Fibroblast of skin of left quadriceps (primary cell): ENCODE measurements at regions not wholly inside any gene's neighbourhood (a gene's known extent, or its start where the extent isn't known, plus 50 kb on each side); places are given as distances from the start of the nearest gene placed in this dataset.

Source experiments
- DNase-seq, 2 experiments: peaks; one replicate each; pipeline ENCODE4 v3.0.0-alpha.2; 2013; ENCODE audit warnings: low read depth in 2 of 2

DNA sequence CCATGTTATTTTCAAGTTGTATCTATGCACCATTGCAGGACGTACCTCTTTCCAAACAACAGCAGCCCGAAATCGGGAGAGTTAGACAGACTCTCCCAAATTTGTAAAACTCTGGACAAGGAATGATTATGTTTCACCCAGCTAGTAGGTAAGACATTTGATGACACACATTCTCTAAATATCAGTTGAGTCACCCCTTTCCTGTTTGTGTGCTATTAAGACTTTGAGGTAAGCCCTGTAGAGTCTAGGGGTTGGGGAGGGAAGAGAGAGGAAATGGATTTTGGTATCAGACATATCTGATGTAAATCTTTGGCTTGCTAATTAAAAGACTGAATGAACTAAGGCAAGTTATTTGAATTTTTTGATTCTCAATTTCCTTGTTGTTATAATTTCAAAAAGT lies 999.0 kb downstream of the TUSC7 start:
- DNase-seq: no peak

DNA sequence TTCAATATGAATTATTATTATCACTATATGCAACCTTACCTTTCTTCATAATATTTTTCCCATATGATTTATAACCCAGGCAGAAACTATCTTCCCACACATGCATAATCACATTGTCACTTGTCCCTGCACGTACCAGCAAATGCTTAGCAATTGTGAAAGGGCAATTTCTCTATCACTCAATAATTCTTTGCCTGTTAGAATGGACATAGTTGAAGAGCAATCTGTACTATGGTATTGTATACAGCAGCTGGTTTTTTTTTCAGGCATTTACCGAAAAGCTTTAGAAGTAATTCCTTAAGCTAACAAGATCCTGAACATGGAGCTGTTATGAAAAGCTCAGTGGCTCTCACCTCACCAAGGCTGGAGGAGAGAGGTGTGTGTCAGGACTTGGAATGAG lies 999.5 kb downstream of the TUSC7 start:
- DNase-seq: no peak

GRCh38 chr3:117710501-117710900 lies 1000.9 kb downstream of the TUSC7 start:
- no peak for DNase-seq

DNA sequence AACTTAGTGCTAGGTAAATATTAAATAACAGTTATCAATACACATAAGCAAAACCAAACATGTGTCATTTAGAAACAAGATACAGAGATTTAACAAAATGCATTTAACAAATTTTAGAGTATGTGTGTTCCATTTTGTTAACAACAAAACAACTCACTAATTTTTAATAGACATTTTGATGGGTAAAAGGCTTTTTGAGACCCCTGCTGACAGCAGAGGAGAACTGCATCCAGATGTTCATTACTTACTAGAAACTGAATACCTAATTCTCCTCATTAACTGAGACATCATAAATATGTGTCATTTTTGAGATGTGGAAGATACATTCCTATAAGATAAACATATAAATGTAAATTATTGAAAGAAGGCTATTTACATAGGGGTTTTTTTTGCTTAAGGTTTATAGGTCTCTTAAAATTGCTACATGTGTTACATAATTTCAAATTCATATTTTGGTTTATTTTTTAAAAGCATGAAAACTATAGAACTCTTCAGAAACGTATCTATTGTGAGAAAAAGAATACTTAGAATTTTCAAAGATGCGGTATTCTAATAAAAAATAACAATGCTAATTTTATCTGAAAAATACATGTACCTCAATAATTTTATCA lies 1009.8 kb downstream of the TUSC7 start:
- no peak for DNase-seq

DNA sequence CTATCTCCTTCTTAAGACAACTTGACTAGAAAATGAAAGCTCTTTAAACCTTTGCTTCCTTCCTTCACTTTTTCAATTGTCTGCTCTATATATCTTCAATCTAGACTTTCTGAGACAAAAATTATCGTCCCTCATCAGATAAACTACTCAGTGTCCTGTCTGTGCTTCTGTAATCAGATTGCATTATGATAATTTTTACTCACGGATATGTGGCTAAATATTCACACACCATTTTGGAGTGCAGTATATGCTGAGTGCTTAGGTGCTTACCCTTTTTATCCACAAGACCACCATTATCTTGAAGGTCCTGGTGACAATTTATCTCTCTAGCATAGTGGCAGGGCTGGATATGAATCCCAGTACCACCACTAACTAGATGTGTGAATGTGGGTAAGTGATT lies 1012.3 kb downstream of the TUSC7 start:
- no peak for DNase-seq

- no peak for DNase-seq
These were observed 1013.3 kb downstream of the TUSC7 start for GRCh38 chr3:117722856-117723255.

GRCh38 chr3:117723825-117724224 lies 1014.2 kb downstream of the TUSC7 start:
- DNase-seq: no peak

DNA sequence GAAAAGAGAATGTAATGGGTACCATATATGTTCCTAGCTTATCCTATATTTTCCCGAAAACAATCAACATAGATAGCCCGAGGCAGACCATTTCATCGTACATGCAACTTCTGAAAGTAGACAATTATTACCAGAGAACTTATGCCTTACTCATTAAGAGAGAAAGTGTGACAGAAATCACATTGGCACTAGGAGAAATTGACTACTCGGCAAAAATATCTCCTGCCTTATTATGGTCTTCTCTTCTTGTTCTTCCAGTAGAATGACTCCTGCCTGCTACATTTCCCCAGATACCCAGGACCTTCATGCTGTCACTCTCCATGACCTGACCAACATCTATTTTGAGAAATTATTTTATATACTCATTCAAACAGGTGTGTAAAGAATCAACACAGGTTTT lies 1015.7 kb downstream of the TUSC7 start:
- DNase-seq: no peak

DNA sequence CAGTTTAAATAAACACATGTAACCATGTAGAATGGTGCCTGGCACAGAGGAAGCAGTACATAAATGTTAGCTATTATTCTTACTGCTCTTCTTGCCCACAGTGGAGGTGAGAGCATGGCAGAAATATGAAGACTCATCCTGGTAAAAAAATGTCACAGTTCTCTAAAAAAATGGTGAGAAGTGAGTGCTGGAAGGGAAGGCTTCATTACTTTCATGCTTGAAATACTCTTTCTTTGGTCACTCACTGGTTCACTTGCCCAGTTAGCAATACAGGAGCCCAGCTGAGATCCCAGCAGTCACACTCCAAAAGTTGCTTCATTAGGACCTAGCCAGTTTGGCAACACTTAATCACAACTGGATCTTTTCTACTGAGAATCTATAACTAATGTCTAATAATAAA lies 1017.2 kb downstream of the TUSC7 start:
- DNase-seq: no peak

- no peak for DNase-seq
These were observed 1018.6 kb downstream of the TUSC7 start for GRCh38 chr3:117728226-117728625.

GRCh38 chr3:117734496-117734895 lies 1024.9 kb downstream of the TUSC7 start:
- DNase-seq: peak; percentile 69 to 70

- DNase-seq: peak; percentile 64 to 67
These were observed 1026.0 kb downstream of the TUSC7 start for GRCh38 chr3:117735481-117736101.

DNA sequence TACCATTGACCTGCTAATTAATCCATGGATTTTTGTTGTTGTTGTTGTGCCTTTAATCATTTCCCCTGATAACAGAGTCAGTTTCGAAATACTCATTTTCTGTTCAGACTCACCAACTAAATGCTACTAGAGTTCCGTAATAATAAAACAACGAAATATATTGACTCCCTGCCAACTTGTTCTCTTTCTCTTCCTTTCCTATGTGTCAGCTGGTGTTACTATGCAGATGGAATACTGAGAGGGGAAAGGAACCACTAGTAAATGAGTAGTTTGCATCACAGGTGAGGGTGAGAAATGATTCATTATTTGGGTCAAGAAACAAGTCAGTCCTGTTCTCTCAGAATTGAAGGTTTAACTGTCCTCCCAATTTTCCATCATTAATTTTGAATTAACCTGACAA lies 1027.3 kb downstream of the TUSC7 start:
- no peak for DNase-seq

- DNase-seq: no peak
These were observed 1034.4 kb downstream of the TUSC7 start for GRCh38 chr3:117743993-117744392.

GRCh38 chr3:117744935-117745334 lies 1035.4 kb downstream of the TUSC7 start:
- DNase-seq: no peak

GRCh38 chr3:117745516-117745915 lies 1035.9 kb downstream of the TUSC7 start:
- DNase-seq: no peak

DNA sequence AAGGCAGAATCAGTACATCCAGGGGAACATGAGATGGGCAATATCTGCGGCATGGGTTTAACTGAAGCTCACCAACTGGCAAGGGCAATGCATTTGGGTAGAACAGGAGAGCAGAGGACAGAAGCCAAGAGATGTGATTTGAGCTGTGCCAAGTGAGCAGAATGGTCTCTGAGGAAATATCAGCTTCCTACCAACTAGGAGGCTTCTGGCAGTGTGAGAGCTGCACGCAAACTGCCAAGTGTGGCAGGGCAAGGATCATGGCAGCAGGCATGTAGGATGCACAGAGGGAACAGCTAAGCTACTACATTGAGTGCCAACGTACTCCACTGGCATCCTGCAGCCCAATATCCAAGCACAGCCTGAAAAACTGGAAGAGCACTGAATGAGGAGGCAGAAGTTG lies 1036.5 kb downstream of the TUSC7 start:
- DNase-seq: no peak

GRCh38 chr3:117748131-117748530 lies 1038.6 kb downstream of the TUSC7 start:
- no peak for DNase-seq

DNA sequence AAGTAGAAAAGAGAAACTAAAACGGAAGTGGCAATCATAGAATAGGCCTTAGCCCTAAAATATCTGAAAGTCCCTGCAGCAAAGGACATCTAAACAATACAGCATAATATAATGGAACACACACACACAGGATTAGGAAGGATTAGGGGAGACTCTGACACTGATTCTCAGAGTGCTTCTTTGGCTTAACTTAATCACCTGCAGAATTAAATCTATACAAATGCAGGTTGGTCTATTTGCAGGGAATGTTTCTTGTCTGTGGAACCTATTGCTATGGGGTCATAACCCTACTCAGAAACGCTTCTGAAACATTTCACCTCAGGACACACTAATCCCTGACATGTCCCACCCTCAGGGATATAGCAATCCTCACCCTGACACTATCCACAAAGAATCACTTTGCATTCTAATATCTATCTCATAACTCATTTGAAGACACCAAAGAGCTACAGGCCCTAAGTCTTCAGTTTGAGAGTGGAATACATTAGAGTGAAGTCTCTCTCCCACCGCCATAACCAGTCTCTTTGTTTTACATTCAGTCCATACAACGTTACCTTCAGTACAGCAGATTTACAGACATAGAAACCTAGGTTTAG lies 1041.2 kb downstream of the TUSC7 start:
- DNase-seq: no peak

GRCh38 chr3:117751651-117752050 lies 1042.1 kb downstream of the TUSC7 start:
- no peak for DNase-seq

- DNase-seq: peak; percentile 63 to 65
These were observed 1043.6 kb downstream of the TUSC7 start for GRCh38 chr3:117752984-117753717.

GRCh38 chr3:117754058-117754457 lies 1044.5 kb downstream of the TUSC7 start:
- DNase-seq: no peak

DNA sequence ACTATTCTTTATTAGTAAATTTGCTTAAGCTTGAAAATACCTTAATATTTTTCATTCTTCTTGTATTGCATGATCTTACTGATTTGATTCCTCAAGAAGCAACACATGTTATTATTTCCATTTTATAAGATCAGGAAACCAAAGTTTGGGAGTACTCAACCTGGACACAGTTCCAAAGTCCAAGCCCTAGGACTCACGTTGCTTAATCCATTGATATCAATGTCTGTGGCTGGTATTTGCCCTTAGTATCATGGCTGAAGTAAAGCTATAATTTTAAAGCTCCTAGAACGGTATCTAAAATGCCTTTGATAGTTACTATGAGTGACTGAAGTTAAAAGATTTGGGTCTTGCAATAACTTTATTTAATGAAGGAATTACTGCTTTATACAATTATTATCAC lies 1045.3 kb downstream of the TUSC7 start:
- no peak for DNase-seq
